HL-60 (cell line): ENCODE measurements at regions not wholly inside any gene's neighbourhood (a gene's known extent, or its start where the extent isn't known, plus 50 kb on each side); places are given as distances from the start of the nearest gene placed in this dataset.

Experiments used
- DNase-seq, 2 experiments: peaks; one replicate each; pipeline ENCODE4 v3.0.0-alpha.2; 2010 to 2020; ENCODE audit warnings: low read depth in 1 of 2, low spot score in 1 of 2
- H3K27ac ChIP-seq: fragments of 250-450 bp; sonication (Bioruptor Pico); replicated peaks from 2 replicates; pipeline ENCODE4 v1.5.1; 2020; ENCODE audit warnings: mild to moderate bottlenecking, moderate library complexity
- H3K27me3 ChIP-seq: fragments of 250-450 bp; sonication (Bioruptor Pico); 2 replicates; pipeline ENCODE4 v1.5.1; 2021; ENCODE audit warnings: mild to moderate bottlenecking, moderate library complexity; ENCODE audit not compliant: insufficient read depth, poor library complexity, severe bottlenecking
- H3K4me3 ChIP-seq: replicated peaks from 2 replicates; pipeline ENCODE4 v1.5.1; 2011; ENCODE audit warnings: mild to moderate bottlenecking, control low read depth, low read length; ENCODE audit not compliant: insufficient read depth
- CTCF ChIP-seq: IDR thresholded peaks from one replicate; pipeline ENCODE4 v1.5.1; 2011; ENCODE audit warnings: low read length, control low read depth, inconsistent platforms; ENCODE audit not compliant: insufficient read depth
- GABPA ChIP-seq: IDR thresholded peaks from 2 replicates; pipeline ENCODE4 v1.6.1; 2012; ENCODE audit warnings: low read depth
- POLR2AphosphoS5 ChIP-seq: IDR thresholded peaks from 2 replicates; pipeline ENCODE4 v1.6.1; 2012; ENCODE audit warnings: low read depth
- REST ChIP-seq: IDR thresholded peaks from 2 replicates; pipeline ENCODE4 v1.6.1; 2012; ENCODE audit warnings: low read depth; ENCODE audit not compliant: insufficient replicate concordance
- SPI1 ChIP-seq: IDR thresholded peaks from 2 replicates; pipeline ENCODE4 v1.6.1; 2012; ENCODE audit warnings: low read depth, mild to moderate bottlenecking, borderline replicate concordance

GRCh38 chr9:18020121-18020745 is 441.4 kb downstream of the SH3GL2 start:
- DNase-seq = peak in 1 of 2 experiments; percentile 26
- Histone ChIP-seq H3K27ac (no peak overlapping the region), H3K4me3 (no peak overlapping the region), H3K27me3 (no peaks in the 10 kb centered on the region)
- peak; percentile 83 for TF ChIP-seq SPI1
- no peak for TF ChIP-seq POLR2AphosphoS5
- TF ChIP-seq REST = no peak
- no peak for TF ChIP-seq GABPA
- no peak for TF ChIP-seq CTCF

- Histone ChIP-seq H3K27ac (no peak overlapping the region), H3K27me3 (no peaks in the 10 kb centered on the region), H3K4me3 (no peak overlapping the region)
- no peak for DNase-seq
- TF ChIP-seq SPI1 (no peak), GABPA (no peak), REST (no peak), POLR2AphosphoS5 (no peak), CTCF (no peak)
These were observed 443.8 kb downstream of the SH3GL2 start for GRCh38 chr9:18022642-18023041.

GRCh38 chr9:18023332-18023731 is 444.5 kb downstream of the SH3GL2 start:
- no peak overlapping the region for H3K4me3 ChIP-seq
- no peak for DNase-seq
- no peak overlapping the region for H3K27ac ChIP-seq
- no peaks in the 10 kb centered on the region for H3K27me3 ChIP-seq
- TF ChIP-seq SPI1 = no peak
- no peak for TF ChIP-seq CTCF
- TF ChIP-seq REST = no peak
- TF ChIP-seq POLR2AphosphoS5 = no peak
- TF ChIP-seq GABPA = no peak
